ENCODE measurements at regions not wholly inside any gene's neighbourhood (a gene's known extent, or its start where the extent isn't known, plus 50 kb on each side); places are given as distances from the start of the nearest gene placed in this dataset.

DNA sequence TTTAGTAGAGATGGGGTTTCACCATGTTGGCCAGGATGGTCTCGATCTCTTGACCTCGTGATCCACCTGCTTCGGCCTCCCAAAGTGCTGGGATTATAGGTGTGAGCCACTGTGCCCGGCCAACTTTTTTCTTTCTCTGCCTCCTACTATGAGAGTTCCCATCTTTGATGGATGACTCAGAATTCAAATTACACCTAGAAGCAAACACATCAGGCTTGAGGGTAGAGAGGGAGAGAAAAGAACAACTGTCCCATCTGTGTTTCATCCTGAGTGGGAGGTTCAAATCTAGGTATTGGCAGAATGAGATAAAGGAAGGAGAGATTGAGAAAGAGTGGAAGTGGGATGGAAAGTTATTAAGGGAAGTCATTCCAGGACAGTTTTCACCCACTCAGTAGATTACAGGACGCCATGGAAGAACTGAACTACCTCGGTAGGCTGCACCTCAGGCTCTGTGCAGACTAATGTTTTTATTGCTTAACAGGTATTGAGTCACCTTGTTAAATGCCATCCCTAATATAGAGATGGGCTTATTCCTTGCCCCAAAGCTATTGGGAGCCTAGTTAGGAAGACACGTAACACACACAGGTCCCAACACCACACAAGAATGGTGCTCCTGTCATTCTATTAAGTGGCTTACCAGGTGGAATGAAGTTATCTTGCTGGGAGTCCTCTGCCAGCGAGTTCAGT, 275.7 kb downstream of the SOX4 start:
- peaks cover 81% of the 10 kb centered on the region for H3K79me2 ChIP-seq (ENCODE audit: insufficient read depth, low read length)
- no peaks in the 10 kb centered on the region for H3K9me2 ChIP-seq (replicated peaks; ENCODE audit: low read depth, low read length)
- H3K36me3 ChIP-seq (ENCODE audit: insufficient read depth, low read length): peaks cover 51% of the 10 kb centered on the region; the same call in 1 of the 2 replicates
- H3K9me3 ChIP-seq (ENCODE audit: insufficient read depth, low read depth, low read length): no peaks in the 10 kb centered on the region
- no peak overlapping the region for H3K9ac ChIP-seq (ENCODE audit: low read depth, low read length, poor library complexity, severe bottlenecking)
- H3K4me3 ChIP-seq (ENCODE audit: low read length, poor library complexity, severe bottlenecking): no peak overlapping the region
- no peaks in the 10 kb centered on the region for H3F3A ChIP-seq (ENCODE audit: low read depth)
- H2AFZ ChIP-seq (ENCODE audit: low read length): no peak overlapping the region
- H4K20me1 ChIP-seq (ENCODE audit: insufficient read depth, low read length, poor library complexity, severe bottlenecking): peaks cover 27% of the 10 kb centered on the region
- no peak overlapping the region for H3K4me2 ChIP-seq (ENCODE audit: low read depth, low read length, poor library complexity, severe bottlenecking)
- TF ChIP-seq, protein P1, sequence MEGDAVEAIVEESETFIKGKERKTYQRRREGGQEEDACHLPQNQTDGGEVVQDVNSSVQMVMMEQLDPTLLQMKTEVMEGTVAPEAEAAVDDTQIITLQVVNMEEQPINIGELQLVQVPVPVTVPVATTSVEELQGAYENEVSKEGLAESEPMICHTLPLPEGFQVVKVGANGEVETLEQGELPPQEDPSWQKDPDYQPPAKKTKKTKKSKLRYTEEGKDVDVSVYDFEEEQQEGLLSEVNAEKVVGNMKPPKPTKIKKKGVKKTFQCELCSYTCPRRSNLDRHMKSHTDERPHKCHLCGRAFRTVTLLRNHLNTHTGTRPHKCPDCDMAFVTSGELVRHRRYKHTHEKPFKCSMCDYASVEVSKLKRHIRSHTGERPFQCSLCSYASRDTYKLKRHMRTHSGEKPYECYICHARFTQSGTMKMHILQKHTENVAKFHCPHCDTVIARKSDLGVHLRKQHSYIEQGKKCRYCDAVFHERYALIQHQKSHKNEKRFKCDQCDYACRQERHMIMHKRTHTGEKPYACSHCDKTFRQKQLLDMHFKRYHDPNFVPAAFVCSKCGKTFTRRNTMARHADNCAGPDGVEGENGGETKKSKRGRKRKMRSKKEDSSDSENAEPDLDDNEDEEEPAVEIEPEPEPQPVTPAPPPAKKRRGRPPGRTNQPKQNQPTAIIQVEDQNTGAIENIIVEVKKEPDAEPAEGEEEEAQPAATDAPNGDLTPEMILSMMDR (conservative IDR thresholded peaks at IDR 0.05; ENCODE audit: low read length): no peak
- TF ChIP-seq EZH2phosphoT487 (IDR thresholded peaks at IDR 0.05; ENCODE audit: borderline replicate concordance): no peak
- H3K4me1 ChIP-seq (ENCODE audit: insufficient read depth, low read length, poor library complexity, severe bottlenecking): peaks cover 17% of the 10 kb centered on the region
- no peaks in the 10 kb centered on the region for H3K27me3 ChIP-seq (ENCODE audit: insufficient read depth, low read length, poor library complexity, severe bottlenecking)

DNA sequence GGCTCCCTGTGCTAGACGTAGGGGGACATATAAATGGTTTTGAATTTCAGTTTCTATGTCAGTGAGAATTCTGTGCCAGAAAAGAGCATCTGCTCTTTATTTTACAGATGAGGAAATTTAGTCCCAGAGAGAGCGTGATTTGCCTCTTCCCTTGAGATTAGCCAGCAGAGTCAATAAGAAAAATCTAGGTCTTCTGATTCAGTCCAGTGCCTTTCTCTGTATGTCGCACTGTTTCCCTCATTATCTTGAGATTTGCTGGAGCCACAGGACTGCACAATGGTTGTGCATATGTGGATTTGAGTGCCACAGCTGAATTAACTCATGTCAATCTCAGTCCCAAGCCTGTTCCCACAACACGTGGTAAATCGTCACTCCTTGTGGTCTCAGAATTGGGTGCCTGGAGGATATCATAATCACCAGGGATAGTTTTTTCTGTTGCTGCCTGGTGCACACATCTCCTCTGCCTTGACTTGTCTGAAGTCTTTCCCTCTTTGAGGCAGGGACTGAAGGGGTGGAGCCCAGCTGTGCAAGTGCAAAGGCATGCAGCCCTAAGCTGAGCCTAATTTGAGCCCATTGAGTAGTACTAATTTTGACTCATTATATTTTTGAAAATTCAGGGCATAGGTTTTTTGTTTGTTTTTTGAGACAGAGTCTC, 276.7 kb downstream of the SOX4 start:
- Histone ChIP-seq H3K36me3 (ENCODE audit: insufficient read depth, low read length) (peaks cover 55% of the 10 kb centered on the region), H3K9me2 (replicated peaks; ENCODE audit: low read depth, low read length) (no peaks in the 10 kb centered on the region), H3K4me1 (ENCODE audit: insufficient read depth, low read length, poor library complexity, severe bottlenecking) (peaks cover 17% of the 10 kb centered on the region), H4K20me1 (ENCODE audit: insufficient read depth, low read length, poor library complexity, severe bottlenecking) (peaks cover 27% of the 10 kb centered on the region), H3K9ac (ENCODE audit: low read depth, low read length, poor library complexity, severe bottlenecking) (no peak overlapping the region), H3K27me3 (ENCODE audit: insufficient read depth, low read length, poor library complexity, severe bottlenecking) (no peaks in the 10 kb centered on the region), H3K4me3 (ENCODE audit: low read length, poor library complexity, severe bottlenecking) (no peak overlapping the region), H3K79me2 (ENCODE audit: insufficient read depth, low read length) (peaks cover 77% of the 10 kb centered on the region), H3K9me3 (ENCODE audit: insufficient read depth, low read depth, low read length) (no peaks in the 10 kb centered on the region), H3F3A (ENCODE audit: low read depth) (no peaks in the 10 kb centered on the region), H2AFZ (ENCODE audit: low read length) (no peak overlapping the region), H3K4me2 (ENCODE audit: low read depth, low read length, poor library complexity, severe bottlenecking) (no peak overlapping the region)
- TF ChIP-seq EZH2phosphoT487 (IDR thresholded peaks at IDR 0.05; ENCODE audit: borderline replicate concordance): no peak
- TF ChIP-seq, protein P1 (conservative IDR thresholded peaks at IDR 0.05; ENCODE audit: low read length): no peak

DNA sequence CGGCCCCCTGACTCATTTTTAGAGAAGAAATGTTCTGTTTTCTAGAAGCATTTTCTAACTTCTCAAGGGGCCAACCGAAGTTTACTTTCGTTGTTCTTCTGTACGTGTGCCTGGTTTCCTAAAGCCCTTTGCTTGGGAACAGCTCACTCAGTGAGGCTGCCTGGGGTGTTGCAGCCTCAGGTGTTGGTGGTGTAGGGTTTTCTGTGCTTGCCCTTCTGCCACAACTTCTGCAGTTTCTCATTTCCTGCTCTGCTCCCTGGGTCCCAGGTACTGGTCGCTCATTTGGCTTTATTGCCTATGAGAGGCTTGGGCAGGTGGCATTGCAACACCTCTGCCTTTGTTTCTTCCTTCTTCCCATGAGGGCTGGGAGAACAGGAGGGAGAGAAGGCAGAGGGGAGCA, 278.3 kb downstream of the SOX4 start:
- peaks cover 67% of the 10 kb centered on the region for H3K79me2 ChIP-seq (ENCODE audit: insufficient read depth, low read length)
- peaks cover 52% of the 10 kb centered on the region for H3K36me3 ChIP-seq (ENCODE audit: insufficient read depth, low read length)
- peaks cover 27% of the 10 kb centered on the region for H4K20me1 ChIP-seq (ENCODE audit: insufficient read depth, low read length, poor library complexity, severe bottlenecking)
- no peak for TF ChIP-seq EZH2phosphoT487 (IDR thresholded peaks at IDR 0.05; ENCODE audit: borderline replicate concordance)
- TF ChIP-seq, protein P1 (conservative IDR thresholded peaks at IDR 0.05; ENCODE audit: low read length): no peak
- H3K9ac ChIP-seq (ENCODE audit: low read depth, low read length, poor library complexity, severe bottlenecking): no peak overlapping the region
- no peak overlapping the region for H2AFZ ChIP-seq (ENCODE audit: low read length)
- peaks cover 17% of the 10 kb centered on the region for H3K4me1 ChIP-seq (ENCODE audit: insufficient read depth, low read length, poor library complexity, severe bottlenecking)
- no peaks in the 10 kb centered on the region for H3K9me2 ChIP-seq (replicated peaks; ENCODE audit: low read depth, low read length)
- no peaks in the 10 kb centered on the region for H3K27me3 ChIP-seq (ENCODE audit: insufficient read depth, low read length, poor library complexity, severe bottlenecking)
- no peak overlapping the region for H3K4me2 ChIP-seq (ENCODE audit: low read depth, low read length, poor library complexity, severe bottlenecking)
- no peaks in the 10 kb centered on the region for H3K9me3 ChIP-seq (ENCODE audit: insufficient read depth, low read depth, low read length)
- H3K4me3 ChIP-seq (ENCODE audit: low read length, poor library complexity, severe bottlenecking): no peak overlapping the region
- H3F3A ChIP-seq (ENCODE audit: low read depth): no peaks in the 10 kb centered on the region

All from Loucy (cell line).